HG03469 (cell line): ENCODE measurements at regions not wholly inside any gene's neighbourhood (a gene's known extent, or its start where the extent isn't known, plus 50 kb on each side); places are given as distances from the start of the nearest gene placed in this dataset.
"Not testable (repeated sequence)": the region's sequence is repeated elsewhere in the genome, so short reads cannot be mapped to it uniquely, and the experiment has no call there.

Source experiments
- ATAC-seq: cut with Tn5 transposase; IDR thresholded peaks from one replicate; pipeline ENCODE4 v1.9.1; 2021; ENCODE audit warnings: mild to moderate bottlenecking, moderate library complexity, moderate number of reproducible peaks; ENCODE audit not compliant: unreplicated experiment

- ATAC-seq = no peak
These were observed 146.0 kb upstream of the BEND6 start for GRCh38 chr6:56808871-56809359.

- no peak for ATAC-seq
These were observed 146.9 kb upstream of the BEND6 start for GRCh38 chr6:56807989-56808337.

- no peak for ATAC-seq
These were observed 147.4 kb upstream of the BEND6 start for GRCh38 chr6:56807326-56807988.

GRCh38 chr6:56806368-56806767, 148.5 kb upstream of the BEND6 start:
- ATAC-seq = no peak

- ATAC-seq = no peak
These were observed 149.9 kb upstream of the BEND6 start for GRCh38 chr6:56804996-56805395.

GRCh38 chr6:56803594-56803993, 151.3 kb upstream of the BEND6 start:
- no peak for ATAC-seq

DNA sequence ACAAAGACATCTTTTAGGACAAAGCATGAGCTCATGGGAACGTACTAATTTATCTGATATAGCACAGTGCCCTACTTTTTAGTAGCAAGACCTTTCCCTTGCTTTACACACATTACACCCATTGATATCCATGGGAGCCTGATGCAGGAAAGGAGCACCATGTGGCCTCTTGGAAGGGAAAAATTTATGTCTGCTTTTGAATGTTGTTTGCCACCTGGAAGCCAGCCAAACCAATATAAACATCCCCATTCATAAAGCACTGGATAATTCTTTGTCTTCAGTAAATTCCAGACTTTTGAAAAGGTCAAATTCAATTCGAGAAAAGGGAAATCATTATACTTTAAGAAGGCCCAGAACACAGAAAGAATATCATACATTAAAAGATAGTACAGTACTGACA, 152.3 kb upstream of the BEND6 start:
- no peak for ATAC-seq

DNA sequence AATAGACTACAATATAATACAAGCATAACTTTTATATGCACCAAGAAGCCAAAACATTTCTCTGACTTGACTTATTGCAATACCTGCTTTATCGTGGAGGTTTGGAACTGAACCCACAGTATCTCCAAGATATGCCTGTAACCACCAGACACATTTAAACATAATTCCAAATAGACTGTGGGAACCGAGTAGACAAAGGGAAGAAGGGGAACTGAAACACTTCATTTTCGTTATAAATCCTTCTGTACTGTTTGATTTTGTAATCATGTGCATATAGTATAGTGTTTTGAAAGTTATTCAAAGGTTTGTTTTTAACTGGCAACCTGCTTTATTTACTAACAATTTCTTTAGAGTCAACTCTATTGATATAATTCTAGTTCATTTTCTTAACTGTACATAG, 154.9 kb upstream of the BEND6 start:
- no peak for ATAC-seq

DNA sequence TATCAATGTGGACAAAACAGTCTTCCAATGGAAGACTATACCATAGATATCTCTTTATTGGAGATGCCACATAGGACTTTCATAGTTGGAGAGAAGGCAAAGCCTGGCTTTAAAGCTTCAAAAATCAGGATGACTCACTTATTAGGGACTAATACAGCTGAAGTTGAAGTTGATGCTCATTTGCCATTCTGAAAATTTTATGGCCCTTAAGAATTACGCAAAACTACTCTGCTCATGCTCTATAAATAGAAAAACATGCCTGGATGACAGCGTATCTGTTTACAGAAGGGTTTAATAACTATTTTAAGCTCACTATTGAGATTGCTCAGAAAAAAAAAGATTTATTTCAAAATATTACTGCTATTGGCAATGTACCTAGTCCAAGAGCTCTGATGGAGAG, 155.5 kb upstream of the DST start:
- ATAC-seq = no peak

GRCh38 chr6:56796196-56796532, 153.5 kb upstream of the DST start:
- no peak for ATAC-seq

DNA sequence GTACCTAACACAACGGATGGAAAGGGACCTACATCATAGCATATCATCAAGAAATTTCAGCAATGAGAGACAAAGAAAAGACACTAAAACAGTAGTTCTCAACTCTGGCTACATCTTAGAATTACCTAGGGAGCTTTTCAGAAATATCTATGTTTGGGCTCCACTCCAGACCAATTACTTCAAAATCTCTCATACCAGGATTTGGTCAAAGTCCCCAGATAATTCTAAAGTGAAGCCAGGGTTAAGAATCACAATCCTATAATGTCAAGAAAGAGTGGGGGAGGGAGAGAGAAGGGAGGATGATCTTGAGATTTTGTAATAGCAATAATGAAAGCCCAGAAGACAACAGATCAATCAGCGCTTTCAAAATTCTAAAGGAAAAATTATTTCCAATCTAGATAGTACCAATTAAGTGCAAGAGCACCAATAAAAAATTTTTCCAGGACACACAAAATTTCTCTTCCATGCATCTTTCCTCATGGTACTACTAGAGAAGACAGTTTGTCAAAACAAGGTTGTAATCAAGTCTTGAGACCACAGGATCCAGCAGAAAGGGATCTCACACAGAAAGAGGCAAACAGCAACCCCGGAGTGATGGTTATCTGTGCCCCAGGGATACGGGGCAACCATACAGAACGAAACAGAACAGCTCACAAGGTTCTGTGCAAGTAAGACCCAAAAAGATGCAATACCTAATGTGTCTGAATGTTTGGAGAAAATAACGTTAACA, 152.9 kb upstream of the DST start:
- ATAC-seq = no peak

- no peak for ATAC-seq
These were observed 151.7 kb upstream of the DST start for GRCh38 chr6:56794421-56794820.

DNA sequence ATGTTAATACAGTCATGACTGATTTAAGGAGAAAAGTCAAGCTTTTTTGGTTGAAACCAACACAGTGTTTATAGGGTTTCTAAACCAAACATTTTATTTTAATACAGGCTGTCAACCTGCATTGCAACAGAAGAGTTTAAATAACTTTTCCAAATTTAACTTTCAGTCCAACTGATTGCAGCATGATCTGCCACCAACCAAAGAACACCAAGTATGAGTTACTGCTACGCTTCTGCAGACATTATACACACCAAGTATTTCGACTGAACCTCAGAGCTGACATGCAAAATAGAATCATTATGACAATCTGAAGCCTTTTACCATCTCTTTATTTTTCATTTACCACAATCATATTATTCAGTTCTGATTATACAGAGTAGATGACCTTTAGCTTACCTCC, 151.2 kb upstream of the DST start:
- no peak for ATAC-seq

DNA sequence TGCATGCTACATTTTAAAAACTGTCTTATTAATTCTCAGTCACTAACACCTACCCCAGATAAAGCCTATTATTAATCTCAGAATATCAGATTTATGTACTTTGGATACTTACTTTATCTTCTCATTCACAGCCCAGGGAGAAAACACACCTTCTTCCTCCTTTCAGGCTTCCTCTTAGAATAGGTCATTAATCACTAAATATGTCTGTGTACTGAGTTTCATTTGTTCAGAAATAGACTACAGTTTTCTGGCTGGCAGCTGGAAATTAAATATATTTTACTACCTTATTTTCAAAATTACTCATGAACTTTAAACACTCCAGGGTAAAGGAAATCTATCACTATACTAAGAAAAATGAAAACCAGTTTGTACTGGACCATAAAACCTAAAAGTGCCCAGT, 147.7 kb upstream of the DST start:
- no peak for ATAC-seq

GRCh38 chr6:56789879-56790278, 147.2 kb upstream of the DST start:
- ATAC-seq = no peak

- ATAC-seq = no peak
These were observed 146.7 kb upstream of the DST start for GRCh38 chr6:56789342-56789741.

DNA sequence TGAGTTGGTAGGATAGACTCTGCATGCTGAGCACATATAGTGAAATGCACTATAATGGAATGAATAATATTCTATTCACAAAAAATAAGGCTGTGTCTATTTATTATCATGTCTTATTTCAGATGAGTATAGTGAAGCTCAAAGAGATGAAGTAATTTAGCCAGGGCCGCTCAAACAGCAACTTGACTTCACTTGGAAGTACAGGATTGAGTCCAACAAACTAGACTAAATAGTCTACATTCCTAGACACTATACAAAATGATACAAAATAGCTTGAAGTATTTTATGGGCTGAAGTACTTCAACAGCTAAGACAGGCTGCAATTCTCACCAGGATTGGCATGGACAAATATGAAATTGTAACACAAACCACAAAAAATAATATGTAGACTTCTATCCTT, 144.5 kb upstream of the DST start:
- ATAC-seq = no peak

- ATAC-seq = no peak
These were observed 143.6 kb upstream of the DST start for GRCh38 chr6:56786256-56786655.

DNA sequence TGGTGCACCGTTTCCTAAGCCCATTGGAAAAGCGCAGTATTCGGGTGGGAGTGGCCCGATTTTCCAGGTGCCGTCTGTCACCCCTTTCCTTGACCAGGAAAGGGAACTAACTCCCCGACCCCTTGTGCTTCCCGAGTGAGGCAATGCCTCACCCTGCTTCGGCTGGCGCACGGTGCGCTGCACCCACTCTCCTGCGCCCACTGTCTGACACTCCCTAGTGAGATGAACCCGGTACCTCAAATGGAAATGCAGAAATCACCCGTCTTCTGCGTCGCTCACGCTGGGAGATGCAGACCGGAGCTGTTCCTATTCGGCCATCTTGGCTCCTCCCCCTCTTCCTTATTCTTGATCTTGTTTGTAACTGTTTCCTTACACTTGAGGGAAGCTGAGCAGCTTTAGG, 142.8 kb upstream of the DST start:
- not testable (repeated sequence) for ATAC-seq

DNA sequence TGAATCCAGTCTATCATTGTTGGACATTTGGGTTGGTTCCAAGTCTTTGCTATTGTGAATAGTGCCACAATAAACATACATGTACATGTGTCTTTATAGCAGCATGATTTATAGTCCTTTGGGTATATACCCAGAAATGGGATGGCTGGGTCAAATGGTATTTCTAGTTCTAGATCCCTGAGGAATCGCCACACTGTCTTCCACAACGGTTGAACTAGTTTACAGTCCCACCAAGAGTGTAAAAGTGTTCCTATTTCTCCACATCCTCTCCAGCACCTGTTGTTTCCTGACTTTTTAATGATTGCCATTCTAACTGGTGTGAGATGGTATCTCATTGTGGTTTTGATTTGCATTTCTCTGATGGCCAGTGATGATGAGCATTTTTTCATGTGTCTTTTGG, 137.4 kb upstream of the DST start:
- not testable (repeated sequence) for ATAC-seq

- not testable (repeated sequence) for ATAC-seq
These were observed 135.8 kb upstream of the DST start for GRCh38 chr6:56778503-56778902.

GRCh38 chr6:56775498-56776166, 132.9 kb upstream of the DST start:
- no peak for ATAC-seq
